ENCODE measurements at regions not wholly inside any gene's neighbourhood (a gene's known extent, or its start where the extent isn't known, plus 50 kb on each side); places are given as distances from the start of the nearest gene placed in this dataset.
A peak's percentile ranks its signal among the peaks of the same experiment; 100 is the strongest.
"Not testable (repeated sequence)": the region's sequence is repeated elsewhere in the genome, so short reads cannot be mapped to it uniquely, and the experiment has no call there.

- DNase-seq (ENCODE audit: insufficient read length, low spot score) (no peak), FAIRE-seq (no peak)
- no peak for TF ChIP-seq POLR2A (IDR thresholded peaks at IDR 0.05; ENCODE audit: low read depth, low read length)
- no peak for TF ChIP-seq SPI1 (IDR thresholded peaks at IDR 0.05; ENCODE audit: low read depth, low read length)
- TF ChIP-seq POLR2AphosphoS5 (IDR thresholded peaks at IDR 0.05; ENCODE audit: low read depth, low read length) = no peak
- no peak for TF ChIP-seq PAX5 (IDR thresholded peaks at IDR 0.05; ENCODE audit: insufficient read depth, low read length, severe bottlenecking)
- TF ChIP-seq POU2F2 (IDR thresholded peaks at IDR 0.05; ENCODE audit: low read depth, low read length) = no peak
- TF ChIP-seq TAF1 (IDR thresholded peaks at IDR 0.05; ENCODE audit: low read depth, low read length) = no peak
These were observed 141.7 kb upstream of the CARMIL1 start for GRCh38 chr6:25137480-25137879.

GRCh38 chr6:25137916-25138232 is 141.3 kb upstream of the CARMIL1 start:
- FAIRE-seq (no peak), DNase-seq (ENCODE audit: insufficient read length, low spot score) (no peak)
- no peak for TF ChIP-seq TAF1 (IDR thresholded peaks at IDR 0.05; ENCODE audit: low read depth, low read length)
- TF ChIP-seq PAX5 (IDR thresholded peaks at IDR 0.05; ENCODE audit: insufficient read depth, low read length, severe bottlenecking) = no peak
- no peak for TF ChIP-seq SPI1 (IDR thresholded peaks at IDR 0.05; ENCODE audit: low read depth, low read length)
- TF ChIP-seq POLR2AphosphoS5 (IDR thresholded peaks at IDR 0.05; ENCODE audit: low read depth, low read length) = no peak
- TF ChIP-seq POLR2A (IDR thresholded peaks at IDR 0.05; ENCODE audit: low read depth, low read length) = no peak
- no peak for TF ChIP-seq POU2F2 (IDR thresholded peaks at IDR 0.05; ENCODE audit: low read depth, low read length)

- peak; percentile 90 for FAIRE-seq
These were observed 140.8 kb upstream of the CARMIL1 start for GRCh38 chr6:25138233-25138933.

GRCh38 chr6:25138934-25139415 is 140.2 kb upstream of the CARMIL1 start:
- no peak for TF ChIP-seq POLR2AphosphoS5 (IDR thresholded peaks at IDR 0.05; ENCODE audit: low read depth, low read length)
- no peak for TF ChIP-seq SPI1 (IDR thresholded peaks at IDR 0.05; ENCODE audit: low read depth, low read length)
- TF ChIP-seq PAX5 (IDR thresholded peaks at IDR 0.05; ENCODE audit: insufficient read depth, low read length, severe bottlenecking) = no peak
- no peak for TF ChIP-seq POLR2A (IDR thresholded peaks at IDR 0.05; ENCODE audit: low read depth, low read length)
- no peak for TF ChIP-seq TAF1 (IDR thresholded peaks at IDR 0.05; ENCODE audit: low read depth, low read length)
- no peak for TF ChIP-seq POU2F2 (IDR thresholded peaks at IDR 0.05; ENCODE audit: low read depth, low read length)
- FAIRE-seq = no peak
- DNase-seq (ENCODE audit: insufficient read length, low spot score) = no peak

More at GRCh38 chr6:25138233-25138933, 140.8 kb upstream of the CARMIL1 start:
- DNase-seq (ENCODE audit: insufficient read length, low spot score) = no peak
- peak; percentile 63; the same call in 1 of the 2 replicates for TF ChIP-seq TAF1 (IDR thresholded peaks at IDR 0.05; ENCODE audit: low read depth, low read length)
- TF ChIP-seq SPI1 (IDR thresholded peaks at IDR 0.05; ENCODE audit: low read depth, low read length) = peak; percentile 92
- no peak for TF ChIP-seq POU2F2 (IDR thresholded peaks at IDR 0.05; ENCODE audit: low read depth, low read length)
- TF ChIP-seq PAX5 (IDR thresholded peaks at IDR 0.05; ENCODE audit: insufficient read depth, low read length, severe bottlenecking) = peak; percentile 41
- TF ChIP-seq POLR2AphosphoS5 (IDR thresholded peaks at IDR 0.05; ENCODE audit: low read depth, low read length) = peak; percentile 81
- peak; percentile 60; the same call in 1 of the 2 replicates for TF ChIP-seq POLR2A (IDR thresholded peaks at IDR 0.05; ENCODE audit: low read depth, low read length)

GRCh38 chr6:25139608-25140007 is 139.6 kb upstream of the CARMIL1 start:
- FAIRE-seq = not testable (repeated sequence)

GRCh38 chr6:25142506-25142905 is 136.7 kb upstream of the CARMIL1 start:
- TF ChIP-seq POLR2A (IDR thresholded peaks at IDR 0.05; ENCODE audit: low read depth, low read length) (no peak), POU2F2 (IDR thresholded peaks at IDR 0.05; ENCODE audit: low read depth, low read length) (no peak), SPI1 (IDR thresholded peaks at IDR 0.05; ENCODE audit: low read depth, low read length) (no peak), PAX5 (IDR thresholded peaks at IDR 0.05; ENCODE audit: insufficient read depth, low read length, severe bottlenecking) (no peak), TAF1 (IDR thresholded peaks at IDR 0.05; ENCODE audit: low read depth, low read length) (no peak), POLR2AphosphoS5 (IDR thresholded peaks at IDR 0.05; ENCODE audit: low read depth, low read length) (no peak)
- DNase-seq (ENCODE audit: insufficient read length, low spot score) (no peak), FAIRE-seq (no peak)

More at GRCh38 chr6:25139608-25140007, 139.6 kb upstream of the CARMIL1 start:
- not testable (repeated sequence) for DNase-seq (ENCODE audit: insufficient read length, low spot score)

GRCh38 chr6:25144919-25145318 is 134.3 kb upstream of the CARMIL1 start:
- DNase-seq (ENCODE audit: insufficient read length, low spot score) (no peak), FAIRE-seq (no peak)
- no peak for TF ChIP-seq POLR2A (IDR thresholded peaks at IDR 0.05; ENCODE audit: low read depth, low read length)
- no peak for TF ChIP-seq POLR2AphosphoS5 (IDR thresholded peaks at IDR 0.05; ENCODE audit: low read depth, low read length)
- TF ChIP-seq POU2F2 (IDR thresholded peaks at IDR 0.05; ENCODE audit: low read depth, low read length) = no peak
- TF ChIP-seq SPI1 (IDR thresholded peaks at IDR 0.05; ENCODE audit: low read depth, low read length) = no peak
- TF ChIP-seq TAF1 (IDR thresholded peaks at IDR 0.05; ENCODE audit: low read depth, low read length) = no peak
- no peak for TF ChIP-seq PAX5 (IDR thresholded peaks at IDR 0.05; ENCODE audit: insufficient read depth, low read length, severe bottlenecking)

- FAIRE-seq = peak; percentile 94
These were observed 132.0 kb upstream of the CARMIL1 start for GRCh38 chr6:25147223-25147622.

GRCh38 chr6:25150031-25150430 is 129.1 kb upstream of the CARMIL1 start:
- FAIRE-seq = no peak
- TF ChIP-seq POLR2A (IDR thresholded peaks at IDR 0.05; ENCODE audit: low read depth, low read length) (no peak), SPI1 (IDR thresholded peaks at IDR 0.05; ENCODE audit: low read depth, low read length) (no peak), POU2F2 (IDR thresholded peaks at IDR 0.05; ENCODE audit: low read depth, low read length) (no peak), TAF1 (IDR thresholded peaks at IDR 0.05; ENCODE audit: low read depth, low read length) (no peak), PAX5 (IDR thresholded peaks at IDR 0.05; ENCODE audit: insufficient read depth, low read length, severe bottlenecking) (no peak), POLR2AphosphoS5 (IDR thresholded peaks at IDR 0.05; ENCODE audit: low read depth, low read length) (no peak)

More at GRCh38 chr6:25147223-25147622, 132.0 kb upstream of the CARMIL1 start:
- DNase-seq (ENCODE audit: insufficient read length, low spot score) = no peak
- TF ChIP-seq POLR2AphosphoS5 (IDR thresholded peaks at IDR 0.05; ENCODE audit: low read depth, low read length) (no peak), SPI1 (IDR thresholded peaks at IDR 0.05; ENCODE audit: low read depth, low read length) (peak; percentile 94), TAF1 (IDR thresholded peaks at IDR 0.05; ENCODE audit: low read depth, low read length) (no peak), POLR2A (IDR thresholded peaks at IDR 0.05; ENCODE audit: low read depth, low read length) (no peak), POU2F2 (IDR thresholded peaks at IDR 0.05; ENCODE audit: low read depth, low read length) (no peak)

GRCh38 chr6:25150863-25151262 is 128.3 kb upstream of the CARMIL1 start:
- FAIRE-seq = peak; percentile 9
- TF ChIP-seq SPI1 (IDR thresholded peaks at IDR 0.05; ENCODE audit: low read depth, low read length) (no peak), POLR2A (IDR thresholded peaks at IDR 0.05; ENCODE audit: low read depth, low read length) (no peak), TAF1 (IDR thresholded peaks at IDR 0.05; ENCODE audit: low read depth, low read length) (no peak), PAX5 (IDR thresholded peaks at IDR 0.05; ENCODE audit: insufficient read depth, low read length, severe bottlenecking) (no peak), POLR2AphosphoS5 (IDR thresholded peaks at IDR 0.05; ENCODE audit: low read depth, low read length) (no peak), POU2F2 (IDR thresholded peaks at IDR 0.05; ENCODE audit: low read depth, low read length) (no peak)

More at GRCh38 chr6:25150031-25150430, 129.1 kb upstream of the CARMIL1 start:
- no peak for DNase-seq (ENCODE audit: insufficient read length, low spot score)

More at GRCh38 chr6:25150863-25151262, 128.3 kb upstream of the CARMIL1 start:
- no peak for DNase-seq (ENCODE audit: insufficient read length, low spot score)
